ENCODE measurements at regions not wholly inside any gene's neighbourhood (a gene's known extent, or its start where the extent isn't known, plus 50 kb on each side); places are given as distances from the start of the nearest gene placed in this dataset.

- no peak for TF ChIP-seq CTCF (IDR thresholded peaks at IDR 0.05 in 2 of 3, conservative IDR thresholded peaks at IDR 0.05 in 1 of 3; ENCODE audit: borderline replicate concordance in 1 of 3, insufficient read depth in 1 of 3, low read depth in 2 of 3, low read length in 2 of 3)
- TF ChIP-seq POLR2AphosphoS5 (IDR thresholded peaks at IDR 0.05; ENCODE audit: low read depth, low read length): no peak
- no peak for TF ChIP-seq YY1 (IDR thresholded peaks at IDR 0.05; ENCODE audit: extremely low read depth, insufficient replicate concordance, low read depth, low read length)
- no peak for TF ChIP-seq POLR2A (IDR thresholded peaks at IDR 0.05; ENCODE audit: borderline replicate concordance, extremely low read depth, insufficient read depth, insufficient read length)
- TF ChIP-seq SRF (IDR thresholded peaks at IDR 0.05; ENCODE audit: low read depth): no peak
- TF ChIP-seq RAD21 (IDR thresholded peaks at IDR 0.05; ENCODE audit: low read depth): no peak
- TF ChIP-seq SIN3A (IDR thresholded peaks at IDR 0.05; ENCODE audit: low read depth): no peak
- no peak for TF ChIP-seq SP1 (IDR thresholded peaks at IDR 0.05; ENCODE audit: low read depth)
- no peak for TF ChIP-seq TCF7L2 (IDR thresholded peaks at IDR 0.05; ENCODE audit: borderline replicate concordance, extremely low read depth, insufficient read depth, insufficient read length)
- no peak for TF ChIP-seq ZNF274 (IDR thresholded peaks at IDR 0.05; ENCODE audit: low read depth, low read length)
- no peak for TF ChIP-seq REST (IDR thresholded peaks at IDR 0.05; ENCODE audit: low read depth)
- TF ChIP-seq CEBPB (IDR thresholded peaks at IDR 0.05; ENCODE audit: low read depth): no peak
- no peak for TF ChIP-seq EZH2phosphoT487 (IDR thresholded peaks at IDR 0.05; ENCODE audit: borderline replicate concordance)
- TF ChIP-seq EGR1 (IDR thresholded peaks at IDR 0.05; ENCODE audit: low read depth): no peak
Measured at GRCh38 chr16:66298006-66298405, 68.5 kb upstream of the CDH5 start.
